Mesodermal cell (in vitro differentiated cells): ENCODE measurements at regions not wholly inside any gene's neighbourhood (a gene's known extent, or its start where the extent isn't known, plus 50 kb on each side); places are given as distances from the start of the nearest gene placed in this dataset.

ENCODE experiments used
- H3K27ac ChIP-seq: 2 replicates; pipeline ENCODE4 v1.7.0; 2013; ENCODE audit warnings: mild to moderate bottlenecking, low read depth, low read length, moderate library complexity; ENCODE audit not compliant: severe bottlenecking
- H3K36me3 ChIP-seq: 2 replicates; pipeline ENCODE4 v1.7.1; 2013; ENCODE audit warnings: mild to moderate bottlenecking, low read length, moderate library complexity; ENCODE audit not compliant: control insufficient read depth, insufficient read depth
- H3K4me1 ChIP-seq: one replicate; pipeline ENCODE4 v1.7.1; 2013; ENCODE audit warnings: mild to moderate bottlenecking, low read length; ENCODE audit not compliant: insufficient read depth, control insufficient read depth, poor library complexity, severe bottlenecking
- H3K4me3 ChIP-seq: 2 replicates; pipeline ENCODE4 v1.7.0; 2013; ENCODE audit warnings: low read length, control low read depth, mild to moderate bottlenecking; ENCODE audit not compliant: insufficient read depth, poor library complexity, severe bottlenecking; ENCODE audit errors: extremely low read depth
- H3K9me3 ChIP-seq: 2 replicates; pipeline ENCODE4 v1.7.1; 2013; ENCODE audit warnings: mild to moderate bottlenecking, low read length, moderate library complexity; ENCODE audit not compliant: control insufficient read depth
- WGBS, 2 experiments: methylation state at CpG; one replicate each; pipeline ENCODE4 v1.1.5; 2013; ENCODE audit warnings: missing lambda C conversion rate in 2 of 2; ENCODE audit not compliant: insufficient coverage in 2 of 2; 5-methylcytosine and 5-hydroxymethylcytosine counted together

- 100% methylated on average over 1 of the region's 1 CpG; no CpG with 5 or more reads in 1 of the 2 experiments for WGBS, 2 experiments
- no peaks in the 10 kb centered on the region for H3K4me1 ChIP-seq
- no peak overlapping the region for H3K27ac ChIP-seq
- no peak overlapping the region for H3K4me3 ChIP-seq
- no peaks in the 10 kb centered on the region for H3K36me3 ChIP-seq
- no peaks in the 10 kb centered on the region for H3K9me3 ChIP-seq
Measured at GRCh38 chr3:80465746-80466145, 697.9 kb upstream of the ROBO1 start.

GRCh38 chr3:80451393-80451792 lies 683.6 kb upstream of the ROBO1 start:
- Histone ChIP-seq H3K27ac (no peak overlapping the region), H3K9me3 (no peaks in the 10 kb centered on the region), H3K4me3 (no peak overlapping the region), H3K4me1 (no peaks in the 10 kb centered on the region), H3K36me3 (no peaks in the 10 kb centered on the region)

GRCh38 chr3:80445641-80446040 lies 677.8 kb upstream of the ROBO1 start:
- Histone ChIP-seq H3K4me1 (no peaks in the 10 kb centered on the region), H3K27ac (no peak overlapping the region), H3K9me3 (no peaks in the 10 kb centered on the region), H3K4me3 (no peak overlapping the region), H3K36me3 (no peaks in the 10 kb centered on the region)
- 84 to 89% methylated on average over 3 of the region's 5 CpGs for WGBS, 2 experiments

GRCh38 chr3:80445053-80445452 lies 677.3 kb upstream of the ROBO1 start:
- Histone ChIP-seq H3K9me3 (no peaks in the 10 kb centered on the region), H3K4me3 (no peak overlapping the region), H3K36me3 (no peaks in the 10 kb centered on the region), H3K27ac (no peak overlapping the region), H3K4me1 (no peaks in the 10 kb centered on the region)
- no CpG with 5 or more reads among the region's 1 CpG for WGBS, 2 experiments

GRCh38 chr3:80439490-80439889 lies 671.7 kb upstream of the ROBO1 start:
- no peaks in the 10 kb centered on the region for H3K36me3 ChIP-seq
- no peaks in the 10 kb centered on the region for H3K9me3 ChIP-seq
- H3K4me3 ChIP-seq = no peak overlapping the region
- no peaks in the 10 kb centered on the region for H3K4me1 ChIP-seq
- WGBS, 2 experiments = 80 to 88% methylated on average over 2 to 3 of the region's 4 CpGs
- H3K27ac ChIP-seq = no peak overlapping the region

GRCh38 chr3:80434366-80434765 lies 666.6 kb upstream of the ROBO1 start:
- no peak overlapping the region for H3K4me3 ChIP-seq
- no peaks in the 10 kb centered on the region for H3K9me3 ChIP-seq
- no peak overlapping the region for H3K27ac ChIP-seq
- no peaks in the 10 kb centered on the region for H3K36me3 ChIP-seq
- H3K4me1 ChIP-seq = no peaks in the 10 kb centered on the region
- WGBS, 2 experiments = 100% methylated on average over 1 of the region's 3 CpGs; no CpG with 5 or more reads in 1 of the 2 experiments

GRCh38 chr3:80424951-80425350 lies 657.2 kb upstream of the ROBO1 start:
- no peaks in the 10 kb centered on the region for H3K36me3 ChIP-seq
- H3K9me3 ChIP-seq = no peaks in the 10 kb centered on the region
- 60% methylated on average over 1 of the region's 2 CpGs; no CpG with 5 or more reads in 1 of the 2 experiments for WGBS, 2 experiments
- H3K27ac ChIP-seq = no peak overlapping the region
- H3K4me3 ChIP-seq = no peak overlapping the region
- no peaks in the 10 kb centered on the region for H3K4me1 ChIP-seq

- WGBS, 2 experiments = 93% methylated on average over 2 of the region's 7 CpGs; no CpG with 5 or more reads in 1 of the 2 experiments
- no peaks in the 10 kb centered on the region for H3K9me3 ChIP-seq
- H3K4me1 ChIP-seq = no peaks in the 10 kb centered on the region
- H3K36me3 ChIP-seq = no peaks in the 10 kb centered on the region
- H3K27ac ChIP-seq = no peak overlapping the region
- H3K4me3 ChIP-seq = no peak overlapping the region
Measured at GRCh38 chr3:80408030-80408721, 640.4 kb upstream of the ROBO1 start.

- WGBS, 2 experiments = 91 to 94% methylated on average over 5 of the region's 5 CpGs
- Histone ChIP-seq H3K36me3 (no peaks in the 10 kb centered on the region), H3K4me1 (no peaks in the 10 kb centered on the region), H3K27ac (no peak overlapping the region), H3K9me3 (no peaks in the 10 kb centered on the region), H3K4me3 (no peak overlapping the region)
Measured at GRCh38 chr3:80405618-80406017, 637.8 kb upstream of the ROBO1 start.

- Histone ChIP-seq H3K9me3 (no peaks in the 10 kb centered on the region), H3K36me3 (no peaks in the 10 kb centered on the region), H3K27ac (no peak overlapping the region), H3K4me1 (no peaks in the 10 kb centered on the region), H3K4me3 (no peak overlapping the region)
- WGBS, 2 experiments = 100% methylated on average over 2 to 3 of the region's 5 CpGs
Measured at GRCh38 chr3:80395023-80395422, 627.2 kb upstream of the ROBO1 start.

GRCh38 chr3:80391573-80391972 lies 623.8 kb upstream of the ROBO1 start:
- Histone ChIP-seq H3K4me1 (no peaks in the 10 kb centered on the region), H3K27ac (no peak overlapping the region), H3K9me3 (no peaks in the 10 kb centered on the region), H3K4me3 (no peak overlapping the region), H3K36me3 (no peaks in the 10 kb centered on the region)
